Activated T-cell treated with anti-CD3 and anti-CD28 coated beads, Interleukin-2, amount 50 U/mL, for 4 hours (primary cell): ENCODE measurements at regions not wholly inside any gene's neighbourhood (a gene's known extent, or its start where the extent isn't known, plus 50 kb on each side); places are given as distances from the start of the nearest gene placed in this dataset.
"Not testable (repeated sequence)": the region's sequence is repeated elsewhere in the genome, so short reads cannot be mapped to it uniquely, and the experiment has no call there.

ENCODE experiments used
- ATAC-seq, 2 donors: fragments of 200-7000 bp; cut with Tn5 transposase; one replicate each; pipeline ENCODE4 v1.10.0; 2021
- DNase-seq: peaks from one replicate; pipeline ENCODE4 v3.0.0-alpha.2; 2020
- H3K27me3 Mint-ChIP-seq: one replicate; pipeline ENCODE4 v1.8.0; 2021; ENCODE audit warnings: low read depth, mixed read lengths
- H3K36me3 Mint-ChIP-seq: one replicate; pipeline ENCODE4 v1.8.0; 2022; ENCODE audit warnings: mixed read lengths; ENCODE audit not compliant: insufficient read depth
- H3K4me1 Mint-ChIP-seq: one replicate; pipeline ENCODE4 v1.8.0; 2021; ENCODE audit warnings: low read depth, mixed read lengths
- H3K4me3 Mint-ChIP-seq: one replicate; pipeline ENCODE4 v1.8.0; 2021; ENCODE audit warnings: mild to moderate bottlenecking, moderate library complexity, mixed read lengths
- H3K9me3 Mint-ChIP-seq: one replicate; pipeline ENCODE4 v1.8.0; 2021; ENCODE audit warnings: mixed read lengths

DNA sequence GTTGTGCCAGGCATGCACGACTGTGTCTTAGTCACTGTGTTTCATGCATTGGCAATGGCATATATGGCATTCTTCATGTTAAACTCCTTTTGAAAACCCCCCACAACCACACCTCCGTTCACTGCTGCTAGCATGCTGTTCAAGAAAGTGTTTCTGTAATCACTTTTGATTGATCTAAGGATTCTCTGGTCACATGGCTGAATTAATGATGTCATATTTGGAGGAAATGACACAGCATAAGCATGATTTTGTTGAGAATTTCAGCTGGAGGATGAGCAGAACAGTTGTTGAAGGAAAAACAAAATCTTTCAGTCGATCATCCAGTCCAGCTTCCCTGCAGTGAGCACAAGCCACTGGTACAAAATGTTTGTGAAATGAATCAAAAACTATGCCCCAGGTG lies 203.5 kb upstream of the ECI2 start:
- H3K27me3 Mint-ChIP-seq = peaks cover 8% of the 10 kb centered on the region
- DNase-seq = no peak
- H3K4me1 Mint-ChIP-seq = no peaks in the 10 kb centered on the region
- H3K9me3 Mint-ChIP-seq = no peaks in the 10 kb centered on the region
- ATAC-seq = no peak
- H3K4me3 Mint-ChIP-seq = no peak overlapping the region
- no peaks in the 10 kb centered on the region for H3K36me3 Mint-ChIP-seq

DNA sequence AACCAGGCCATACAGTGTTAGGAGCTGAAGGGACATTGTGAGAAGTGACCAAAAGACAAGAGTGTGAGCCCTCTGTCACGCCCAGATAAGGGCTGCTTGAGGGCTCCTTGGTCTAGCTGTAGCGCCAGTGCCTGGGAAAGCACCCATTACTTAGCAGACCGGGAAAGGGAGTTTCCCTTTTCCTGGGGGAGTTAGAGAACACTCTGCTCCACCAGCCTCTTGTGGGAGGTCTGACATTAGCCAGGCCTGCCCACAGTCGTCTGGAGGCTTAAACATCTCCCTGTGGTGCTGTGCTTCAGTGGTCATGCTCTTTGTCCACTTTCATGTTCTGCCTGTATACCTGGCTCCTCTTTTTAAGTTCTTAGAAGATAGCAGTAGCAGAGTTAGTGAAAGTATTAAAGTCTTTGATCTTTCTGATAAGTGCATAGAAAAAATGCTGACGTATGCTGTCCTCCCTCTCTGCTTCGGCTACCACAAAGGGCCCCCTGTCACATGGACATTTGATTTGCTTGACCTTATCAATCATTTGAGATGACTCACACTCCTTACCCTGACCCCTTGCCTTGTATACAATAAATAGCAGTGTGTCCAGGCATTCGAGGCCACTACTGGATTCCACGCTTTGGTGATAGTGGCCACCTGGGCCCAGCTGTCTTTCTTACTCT lies 201.5 kb upstream of the ECI2 start:
- ATAC-seq (no peak), DNase-seq (no peak)
- Mint-ChIP-seq H3K36me3 (no peaks in the 10 kb centered on the region), H3K4me3 (no peak overlapping the region), H3K9me3 (no peaks in the 10 kb centered on the region), H3K27me3 (peaks cover 8% of the 10 kb centered on the region), H3K4me1 (no peaks in the 10 kb centered on the region)

DNA sequence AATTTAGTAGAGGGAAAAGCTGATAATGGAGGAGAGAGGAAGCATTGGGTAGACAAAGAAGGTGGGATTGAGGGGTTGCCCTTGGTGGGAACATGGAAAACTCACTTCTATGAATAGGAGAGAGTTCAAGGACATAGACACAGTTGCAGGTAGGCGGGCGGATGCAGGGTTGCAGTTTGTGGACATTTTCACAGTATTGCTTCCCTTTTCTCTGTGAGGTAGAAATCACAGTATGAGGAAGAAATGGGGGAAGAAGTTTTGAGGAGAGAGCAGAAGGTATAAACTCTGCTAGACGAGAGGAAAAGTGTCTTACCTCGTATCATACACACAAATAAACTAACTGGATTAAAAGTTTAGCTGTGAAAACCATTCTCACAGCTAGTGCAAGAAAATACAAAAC lies 200.7 kb upstream of the ECI2 start:
- H3K36me3 Mint-ChIP-seq = no peaks in the 10 kb centered on the region
- H3K9me3 Mint-ChIP-seq = no peaks in the 10 kb centered on the region
- H3K4me1 Mint-ChIP-seq = no peaks in the 10 kb centered on the region
- H3K27me3 Mint-ChIP-seq = peaks cover 4% of the 10 kb centered on the region
- no peak overlapping the region for H3K4me3 Mint-ChIP-seq
- ATAC-seq (no peak), DNase-seq (no peak)

DNA sequence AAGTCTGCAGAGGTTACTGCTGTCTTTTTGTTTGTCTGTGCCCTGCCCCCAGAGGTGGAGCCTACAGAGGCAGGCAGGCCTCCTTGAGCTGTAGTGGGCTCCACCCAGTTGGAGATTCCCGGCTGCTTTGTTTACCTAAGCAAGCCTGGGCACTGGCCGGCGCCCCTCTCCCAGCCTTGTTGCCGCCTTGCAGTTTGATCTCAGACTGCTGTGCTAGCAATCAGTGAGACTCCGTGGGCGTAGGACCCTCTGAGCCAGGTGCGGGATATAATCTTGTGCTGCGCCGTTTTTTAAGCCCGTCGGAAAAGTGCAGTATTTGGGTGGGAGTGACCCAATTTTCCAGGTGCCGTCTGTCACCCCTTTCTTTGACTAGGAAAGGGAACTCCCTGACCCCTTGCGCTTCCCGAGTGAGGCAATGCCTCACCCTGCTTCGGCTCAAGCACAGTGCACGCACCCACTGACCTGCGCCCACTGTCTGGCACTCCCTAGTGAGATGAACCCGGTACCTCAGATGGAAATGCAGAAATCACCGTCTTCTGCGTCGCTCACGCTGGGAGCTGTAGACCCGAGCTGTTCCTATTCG lies 198.9 kb upstream of the ECI2 start:
- not testable (repeated sequence) for H3K4me3 Mint-ChIP-seq, ATAC-seq

DNA sequence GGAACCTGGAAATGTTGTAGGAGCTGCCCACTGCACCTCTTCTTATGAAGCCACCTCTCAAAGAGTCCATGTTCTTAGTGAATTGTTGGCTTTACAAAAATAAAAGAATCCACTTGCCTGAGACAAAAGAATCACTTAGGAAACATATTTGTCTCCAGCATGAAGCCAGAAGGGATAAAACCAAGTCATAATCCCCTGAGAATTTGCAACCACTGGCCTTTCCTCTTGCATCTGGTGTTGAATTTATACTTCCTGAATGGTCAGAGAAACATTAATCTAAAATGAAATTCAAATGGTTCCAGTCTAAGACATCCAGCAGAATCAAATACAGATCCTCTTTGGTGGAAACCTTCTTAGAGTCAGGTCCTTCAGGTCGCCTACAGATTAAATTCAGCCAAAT lies 192.5 kb upstream of the ECI2 start:
- Mint-ChIP-seq H3K4me3 (no peak overlapping the region), H3K36me3 (no peaks in the 10 kb centered on the region), H3K9me3 (no peaks in the 10 kb centered on the region), H3K4me1 (no peaks in the 10 kb centered on the region), H3K27me3 (no peaks in the 10 kb centered on the region)
- ATAC-seq = no peak
- no peak for DNase-seq

More for the DNA sequence above, 198.9 kb upstream of the ECI2 start:
- DNase-seq, H3K27me3 Mint-ChIP-seq, H3K36me3 Mint-ChIP-seq, H3K9me3 Mint-ChIP-seq, H3K4me1 Mint-ChIP-seq: not testable (repeated sequence)

DNA sequence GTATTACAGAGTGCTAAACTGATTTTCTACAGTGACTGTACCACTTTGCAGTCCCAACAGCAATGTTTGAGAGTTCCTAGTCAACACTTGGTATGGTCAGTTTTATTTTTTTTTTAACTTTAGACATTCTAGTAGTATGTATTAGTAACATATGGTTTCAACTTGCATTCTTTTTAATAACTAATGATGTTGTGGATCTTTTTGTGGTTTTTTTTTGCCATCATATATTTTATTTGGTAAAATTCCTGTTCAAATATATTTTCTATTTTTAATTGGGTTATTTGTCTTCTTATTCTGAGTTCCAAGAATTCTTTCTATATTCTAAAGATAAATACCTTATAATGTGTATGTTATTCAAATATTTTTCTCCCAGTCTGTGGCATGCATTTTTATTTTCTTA lies 189.4 kb upstream of the ECI2 start:
- H3K9me3 Mint-ChIP-seq = no peaks in the 10 kb centered on the region
- H3K36me3 Mint-ChIP-seq = no peaks in the 10 kb centered on the region
- H3K4me1 Mint-ChIP-seq = no peaks in the 10 kb centered on the region
- ATAC-seq (no peak), DNase-seq (no peak)
- H3K27me3 Mint-ChIP-seq = peaks cover 1% of the 10 kb centered on the region
- H3K4me3 Mint-ChIP-seq = no peak overlapping the region

DNA sequence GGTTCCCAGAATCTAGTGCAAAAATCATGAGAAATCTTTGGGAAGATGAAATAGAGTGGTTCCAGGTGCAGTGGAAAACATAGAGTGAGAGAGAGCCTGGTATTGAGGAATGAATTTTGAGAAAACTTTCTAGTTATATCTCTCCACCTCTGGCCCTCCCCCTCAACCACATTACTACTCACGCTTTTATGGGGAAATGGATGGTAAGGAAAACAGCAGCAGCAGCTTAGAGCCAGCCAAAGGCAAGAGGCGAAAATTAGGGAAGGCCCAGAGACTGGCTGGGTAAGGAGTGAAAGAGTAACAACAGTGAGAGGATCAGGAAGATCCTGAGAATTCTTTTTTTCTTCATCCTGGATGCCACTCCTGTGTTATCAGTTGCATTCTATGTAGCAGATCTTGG lies 187.9 kb upstream of the ECI2 start:
- peaks cover 5% of the 10 kb centered on the region for H3K27me3 Mint-ChIP-seq
- H3K36me3 Mint-ChIP-seq = no peaks in the 10 kb centered on the region
- H3K4me3 Mint-ChIP-seq = no peak overlapping the region
- DNase-seq = no peak
- ATAC-seq = no peak
- H3K9me3 Mint-ChIP-seq = no peaks in the 10 kb centered on the region
- H3K4me1 Mint-ChIP-seq = no peaks in the 10 kb centered on the region

DNA sequence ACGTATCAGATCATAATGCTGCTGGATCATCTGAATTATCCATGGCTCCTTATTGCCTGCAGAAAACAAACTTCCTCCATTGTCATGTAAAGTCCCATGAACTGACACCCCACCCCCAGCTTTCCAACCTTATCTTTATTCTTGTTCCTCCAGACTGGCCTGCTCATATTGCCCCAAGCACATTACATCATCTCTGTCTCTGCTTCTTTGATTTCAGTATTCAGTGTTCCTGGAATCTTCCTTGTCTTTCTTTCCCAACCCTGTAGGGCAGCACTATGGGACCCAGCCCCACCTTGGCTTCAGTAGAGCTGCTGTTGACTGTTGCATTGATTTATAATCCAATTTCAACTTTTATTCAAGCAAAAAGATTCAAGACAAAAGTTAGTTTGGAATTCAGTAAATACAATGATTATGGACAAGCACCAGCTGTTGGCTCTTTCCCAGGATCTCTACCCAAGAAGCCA lies 187.5 kb upstream of the ECI2 start:
- H3K27me3 Mint-ChIP-seq = peaks cover 9% of the 10 kb centered on the region
- H3K9me3 Mint-ChIP-seq = no peaks in the 10 kb centered on the region
- ATAC-seq = no peak
- no peak overlapping the region for H3K4me3 Mint-ChIP-seq
- no peaks in the 10 kb centered on the region for H3K4me1 Mint-ChIP-seq
- no peaks in the 10 kb centered on the region for H3K36me3 Mint-ChIP-seq
- DNase-seq = no peak

DNA sequence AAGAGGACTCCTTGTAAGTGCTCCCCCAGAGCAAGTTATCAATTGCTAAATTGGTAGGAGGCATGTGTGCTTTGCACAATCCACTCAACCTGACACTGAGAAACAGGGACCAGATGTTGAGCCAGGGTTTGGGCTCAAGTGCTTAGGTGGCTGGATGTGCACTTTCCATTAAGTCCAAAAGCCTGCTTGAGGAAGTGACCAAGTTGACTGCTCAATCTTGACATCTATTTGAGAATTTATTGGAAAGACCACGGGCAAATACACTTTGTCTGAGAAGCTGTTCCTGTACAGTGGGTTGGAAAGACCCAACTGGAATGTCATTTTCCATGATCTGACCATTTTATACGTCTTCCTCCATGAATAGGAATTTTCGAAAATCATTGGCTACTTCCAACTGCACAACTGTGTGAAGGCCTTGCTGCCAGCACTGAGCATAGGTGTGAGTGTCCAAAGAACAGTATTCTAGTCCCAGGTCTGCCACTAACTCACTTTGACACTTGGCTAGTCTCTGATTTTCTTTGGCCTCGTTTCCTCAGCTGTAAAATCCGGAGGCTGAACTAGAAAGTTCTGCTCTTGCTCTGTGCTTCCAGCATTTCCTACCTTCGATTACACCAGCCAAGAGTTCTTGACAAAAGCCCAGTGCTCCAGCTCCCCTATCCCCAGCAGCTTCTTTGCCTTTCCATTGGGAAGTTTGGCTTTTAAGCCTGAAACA lies 186.9 kb upstream of the ECI2 start:
- H3K4me1 Mint-ChIP-seq = no peaks in the 10 kb centered on the region
- no peak overlapping the region for H3K4me3 Mint-ChIP-seq
- peaks cover 10% of the 10 kb centered on the region for H3K27me3 Mint-ChIP-seq
- DNase-seq = no peak
- H3K36me3 Mint-ChIP-seq = no peaks in the 10 kb centered on the region
- no peaks in the 10 kb centered on the region for H3K9me3 Mint-ChIP-seq
- ATAC-seq = no peak

DNA sequence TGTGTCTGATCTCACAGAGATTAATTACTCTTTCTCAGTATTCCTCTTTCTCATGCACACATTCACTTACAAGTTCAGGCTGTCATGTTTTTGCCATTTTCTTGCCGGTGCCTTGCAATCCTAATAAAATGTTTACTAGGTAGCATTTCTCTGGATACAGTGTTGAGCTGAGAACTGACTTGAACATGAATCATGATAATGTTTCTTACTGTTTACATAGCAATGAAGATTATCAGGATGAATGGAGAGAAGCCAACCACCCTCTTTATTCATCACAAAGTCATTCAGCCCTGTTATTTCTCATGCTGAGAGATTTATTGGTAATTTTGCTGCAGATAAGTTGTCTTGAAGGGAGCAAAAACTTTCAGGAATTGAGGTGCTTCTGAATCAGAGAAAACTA lies 185.5 kb upstream of the ECI2 start:
- Mint-ChIP-seq H3K4me3 (no peak overlapping the region), H3K4me1 (no peaks in the 10 kb centered on the region), H3K36me3 (no peaks in the 10 kb centered on the region), H3K9me3 (no peaks in the 10 kb centered on the region), H3K27me3 (peaks cover 12% of the 10 kb centered on the region)
- ATAC-seq = no peak
- no peak for DNase-seq

DNA sequence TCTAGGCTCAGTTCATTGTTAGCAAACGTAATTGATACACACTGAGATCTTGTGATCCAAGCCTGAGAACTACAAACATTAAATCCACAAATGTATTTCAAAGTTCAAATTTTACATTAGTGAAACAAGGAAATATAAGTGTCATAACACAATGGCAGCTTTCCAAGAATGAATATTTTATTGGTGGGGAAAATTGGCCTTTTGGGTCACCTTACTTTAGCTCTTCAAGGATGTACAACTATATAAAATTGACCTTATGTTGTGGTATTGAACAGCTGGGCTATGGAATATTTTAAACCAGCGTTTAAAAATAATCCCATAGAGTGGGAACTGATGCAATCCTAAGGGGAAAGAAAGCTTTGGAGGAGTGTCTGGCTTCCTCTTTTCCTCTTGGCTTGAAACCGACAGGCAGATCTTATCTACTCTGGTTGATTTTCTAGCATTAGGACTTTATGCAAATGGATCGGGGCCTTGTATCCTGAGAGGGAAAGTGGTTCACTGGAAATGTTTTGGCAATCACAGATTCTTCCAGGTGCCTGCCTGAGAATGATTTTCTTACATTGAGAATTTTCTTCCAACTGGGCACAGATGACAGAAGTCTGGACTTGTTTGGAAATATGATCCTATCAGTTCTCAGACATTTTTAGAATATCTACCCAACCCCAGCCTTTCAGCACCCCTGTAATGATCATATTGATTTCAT lies 184.8 kb upstream of the ECI2 start:
- H3K4me3 Mint-ChIP-seq = no peak overlapping the region
- H3K4me1 Mint-ChIP-seq = no peaks in the 10 kb centered on the region
- no peak for ATAC-seq
- H3K36me3 Mint-ChIP-seq = no peaks in the 10 kb centered on the region
- peaks cover 17% of the 10 kb centered on the region for H3K27me3 Mint-ChIP-seq
- no peak for DNase-seq
- H3K9me3 Mint-ChIP-seq = peaks cover 5% of the 10 kb centered on the region

DNA sequence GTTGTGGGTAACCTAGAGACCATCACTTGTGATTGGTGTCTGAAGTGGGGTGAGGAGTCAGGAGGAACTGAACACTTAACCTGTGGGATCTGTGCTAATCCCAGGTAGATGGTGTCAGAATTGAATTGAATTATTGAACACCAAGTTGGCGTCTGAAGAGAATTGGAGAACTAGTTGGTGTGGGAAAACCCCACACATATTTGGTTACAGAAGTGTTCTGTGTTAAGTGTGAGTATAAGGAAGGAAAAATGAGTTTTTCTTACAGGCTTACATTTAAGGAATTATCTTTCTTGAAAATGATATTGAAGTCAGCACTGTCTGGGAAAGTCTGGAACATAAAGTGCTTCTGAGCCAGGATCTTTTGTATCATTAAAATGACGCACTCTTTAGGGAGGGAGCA lies 182.9 kb upstream of the ECI2 start:
- H3K4me3 Mint-ChIP-seq = no peak overlapping the region
- no peaks in the 10 kb centered on the region for H3K36me3 Mint-ChIP-seq
- DNase-seq (no peak), ATAC-seq (no peak)
- H3K9me3 Mint-ChIP-seq = peaks cover 8% of the 10 kb centered on the region
- no peaks in the 10 kb centered on the region for H3K4me1 Mint-ChIP-seq
- peaks cover 17% of the 10 kb centered on the region for H3K27me3 Mint-ChIP-seq

DNA sequence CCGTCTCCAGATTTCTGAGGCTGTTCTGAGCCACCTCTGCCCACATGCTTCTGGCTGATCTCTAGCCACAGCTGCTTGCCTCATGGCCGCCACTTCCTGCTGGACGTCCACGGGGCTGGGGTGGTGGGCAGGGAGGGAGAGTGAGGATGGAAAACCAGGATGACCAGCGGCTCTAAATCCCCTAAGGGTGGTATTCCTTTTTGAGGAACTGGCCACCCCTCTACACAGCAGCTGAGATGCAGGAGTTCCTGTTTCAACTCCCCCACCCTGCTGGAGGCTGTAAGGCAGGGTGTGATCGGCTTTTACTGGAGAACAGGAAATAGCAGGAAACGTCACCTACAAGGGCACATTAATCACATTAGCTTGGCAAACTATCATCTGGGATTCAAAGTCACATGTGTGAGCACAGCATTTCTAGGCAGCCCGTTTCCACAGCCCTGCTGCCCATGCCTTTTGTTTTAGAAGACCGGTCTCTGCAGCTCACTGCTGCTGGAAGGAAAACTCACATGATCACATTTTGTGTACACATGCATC lies 181.6 kb upstream of the ECI2 start:
- ATAC-seq = no peak
- Mint-ChIP-seq H3K4me3 (no peak overlapping the region), H3K27me3 (peaks cover 17% of the 10 kb centered on the region), H3K4me1 (no peaks in the 10 kb centered on the region), H3K36me3 (no peaks in the 10 kb centered on the region), H3K9me3 (peaks cover 21% of the 10 kb centered on the region)
- no peak for DNase-seq

DNA sequence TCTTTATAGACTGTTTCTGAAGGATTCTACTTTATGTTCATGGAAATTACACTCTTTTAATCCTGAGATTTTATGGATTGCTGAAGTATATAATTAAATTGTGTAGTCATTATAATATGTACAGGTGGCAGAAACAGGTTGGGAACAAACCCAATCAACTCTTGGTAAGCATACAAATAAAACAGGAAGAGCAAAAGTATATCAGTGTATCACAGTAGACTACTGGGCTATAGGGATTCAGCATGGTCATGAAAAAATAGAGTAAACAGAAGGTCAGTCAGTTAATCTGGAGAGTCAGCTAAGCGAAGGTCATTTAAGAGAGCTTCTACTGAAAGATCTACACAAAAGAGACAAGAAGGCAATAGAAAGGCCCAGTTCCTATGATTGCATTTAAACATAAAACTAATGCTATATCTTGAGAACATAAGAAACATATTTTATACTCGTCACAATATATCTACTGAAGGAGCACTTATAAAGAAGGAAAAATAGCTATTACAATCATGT lies 178.9 kb upstream of the ECI2 start:
- ATAC-seq = no peak
- Mint-ChIP-seq H3K27me3 (peaks cover 16% of the 10 kb centered on the region), H3K9me3 (peaks cover 44% of the 10 kb centered on the region), H3K4me1 (no peaks in the 10 kb centered on the region), H3K4me3 (no peak overlapping the region), H3K36me3 (no peaks in the 10 kb centered on the region)
- no peak for DNase-seq
